ENCODE measurements at regions not wholly inside any gene's neighbourhood (a gene's known extent, or its start where the extent isn't known, plus 50 kb on each side); places are given as distances from the start of the nearest gene placed in this dataset.

- no peak for ATAC-seq
- H3K27me3 Mint-ChIP-seq = peaks cover 36% of the 10 kb centered on the region
- no peak overlapping the region for H3K27ac Mint-ChIP-seq
- no peak for DNase-seq
- no peak overlapping the region for H3K4me3 Mint-ChIP-seq
- no peaks in the 10 kb centered on the region for H3K4me1 Mint-ChIP-seq
- H3K9me3 Mint-ChIP-seq = peaks cover 5 to 12% of the 10 kb centered on the region in 2 donors
These were observed 173.2 kb upstream of the SOX4 start for GRCh38 chr6:21420146-21420878.

GRCh38 chr6:21420926-21421325, 172.6 kb upstream of the SOX4 start:
- Mint-ChIP-seq H3K4me3 (no peak overlapping the region), H3K9me3 (peaks cover 9 to 12% of the 10 kb centered on the region in 2 donors), H3K4me1 (no peaks in the 10 kb centered on the region), H3K27ac (no peak overlapping the region), H3K27me3 (peaks cover 36% of the 10 kb centered on the region)
- DNase-seq (no peak), ATAC-seq (no peak)

DNA sequence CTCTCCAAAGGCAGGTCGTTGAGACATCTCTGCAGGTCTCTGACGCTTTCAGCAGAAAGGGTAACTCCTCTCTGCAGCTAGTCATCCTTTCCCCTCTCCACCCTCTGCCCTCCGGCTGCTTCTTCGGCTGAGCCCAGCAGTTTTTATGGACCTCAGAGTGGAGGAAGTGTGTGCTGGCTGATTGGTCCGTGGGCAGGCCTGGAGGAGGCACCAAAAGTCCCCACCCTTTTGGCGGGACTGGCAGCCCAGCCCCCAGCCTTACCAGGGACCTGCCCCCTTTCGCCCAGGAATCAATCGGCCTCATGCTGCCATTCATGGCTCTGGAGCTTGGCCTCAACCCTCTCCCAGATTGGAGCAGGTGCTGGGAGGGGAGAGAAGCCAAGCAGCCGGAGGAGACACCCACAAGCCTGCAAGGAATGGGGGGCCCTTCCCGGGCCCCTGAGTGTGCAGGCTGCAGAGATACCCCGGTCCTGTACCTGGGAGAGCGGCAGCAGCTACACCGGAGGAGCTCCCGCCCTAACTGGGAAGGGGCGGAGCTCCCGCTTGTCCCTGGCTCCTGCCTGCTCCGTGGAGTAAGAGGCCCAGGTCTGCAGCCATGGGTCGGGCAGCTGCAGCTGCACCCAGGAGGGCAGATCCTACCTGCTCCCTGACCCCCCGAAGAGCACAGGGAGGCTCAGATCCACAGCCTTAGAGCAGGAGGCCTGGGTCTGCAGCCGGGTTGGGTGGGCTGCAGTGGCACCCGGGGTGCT, 170.3 kb upstream of the SOX4 start:
- DNase-seq (no peak), ATAC-seq (no peak)
- Mint-ChIP-seq H3K9me3 (peaks cover 16 to 17% of the 10 kb centered on the region in 2 donors), H3K4me3 (no peak overlapping the region), H3K27ac (no peak overlapping the region), H3K27me3 (peaks cover 28% of the 10 kb centered on the region), H3K4me1 (no peaks in the 10 kb centered on the region)

DNA sequence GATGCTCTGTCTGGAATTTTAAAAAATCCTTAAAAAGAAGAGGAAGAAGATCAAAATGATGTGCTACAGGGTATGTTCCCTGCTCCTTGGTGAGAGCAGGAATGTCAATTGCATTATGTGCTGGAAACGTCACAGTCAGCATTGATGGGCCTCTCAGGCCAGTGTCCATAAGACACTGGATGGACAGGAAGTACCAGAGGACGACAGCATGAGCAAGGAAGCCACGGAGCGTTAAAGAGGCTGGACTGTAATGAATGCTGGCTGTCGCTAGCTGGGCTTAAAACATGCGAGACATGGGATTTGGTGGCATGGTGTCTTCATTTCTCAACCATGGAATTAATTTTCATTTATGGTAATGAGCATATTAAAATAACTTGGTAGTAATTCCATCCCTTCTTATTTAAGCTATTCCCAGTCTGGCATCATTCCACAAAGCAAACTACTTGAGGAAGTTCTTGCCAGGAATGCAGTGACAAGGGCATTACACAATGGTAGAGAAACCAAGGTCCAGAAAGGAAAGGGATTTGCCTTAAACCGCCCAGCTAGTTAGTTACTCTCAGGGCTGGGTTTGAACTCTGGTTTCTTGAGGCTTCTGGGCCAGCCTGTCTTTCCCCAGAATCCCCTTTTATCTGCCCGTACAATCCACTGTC, 166.6 kb upstream of the SOX4 start:
- Mint-ChIP-seq H3K27me3 (peaks cover 26% of the 10 kb centered on the region), H3K9me3 (peaks cover 13 to 21% of the 10 kb centered on the region in 2 donors), H3K4me1 (no peaks in the 10 kb centered on the region), H3K27ac (no peak overlapping the region), H3K4me3 (no peak overlapping the region)
- DNase-seq (no peak), ATAC-seq (no peak)

DNA sequence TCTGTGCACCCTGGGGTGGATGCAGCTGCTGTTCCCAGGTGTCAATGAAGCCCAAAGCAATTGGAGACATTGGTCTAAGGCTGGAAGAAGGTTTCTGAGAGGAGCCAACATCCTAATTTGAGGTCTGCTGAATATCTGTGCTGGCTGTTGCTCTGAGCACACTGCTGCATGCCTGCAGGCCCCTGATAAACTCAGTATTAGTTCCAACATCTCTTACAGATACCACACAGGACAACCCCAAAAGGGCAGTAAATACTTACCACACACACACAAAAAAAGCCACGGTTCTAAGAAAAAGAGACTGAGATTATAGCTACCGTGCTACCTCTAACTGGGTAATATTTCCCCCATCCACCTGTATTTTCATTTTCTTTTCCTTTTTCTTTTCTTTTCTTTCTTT, 164.3 kb upstream of the SOX4 start:
- DNase-seq (no peak), ATAC-seq (no peak)
- no peaks in the 10 kb centered on the region for H3K4me1 Mint-ChIP-seq
- no peak overlapping the region for H3K4me3 Mint-ChIP-seq
- H3K9me3 Mint-ChIP-seq = peaks cover 11 to 19% of the 10 kb centered on the region in 2 donors
- peaks cover 33% of the 10 kb centered on the region for H3K27me3 Mint-ChIP-seq
- H3K27ac Mint-ChIP-seq = no peak overlapping the region

DNA sequence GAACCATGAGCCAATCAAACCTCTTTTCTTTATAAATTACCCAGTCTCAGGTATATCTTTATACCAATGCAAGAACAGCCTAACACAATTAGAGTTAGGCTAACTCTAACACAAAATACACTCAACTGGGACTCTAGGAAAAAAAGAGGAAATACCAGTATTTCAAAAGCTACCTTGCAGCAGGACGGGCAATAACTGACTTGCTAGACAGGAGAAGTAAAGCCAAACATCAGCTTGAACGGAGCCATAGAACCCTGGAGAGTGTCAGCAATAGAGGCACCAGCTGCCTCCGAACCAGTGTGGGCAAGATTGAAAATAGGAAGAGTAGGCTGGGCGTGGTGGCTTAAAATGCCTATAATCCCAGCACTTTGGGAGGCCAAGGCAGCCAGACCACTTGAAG, 162.0 kb upstream of the SOX4 start:
- ATAC-seq (no peak), DNase-seq (no peak)
- peaks cover 22% of the 10 kb centered on the region for H3K27me3 Mint-ChIP-seq
- peaks cover 2 to 5% of the 10 kb centered on the region in 2 donors for H3K9me3 Mint-ChIP-seq
- no peak overlapping the region for H3K27ac Mint-ChIP-seq
- no peak overlapping the region for H3K4me3 Mint-ChIP-seq
- no peaks in the 10 kb centered on the region for H3K4me1 Mint-ChIP-seq

GRCh38 chr6:21436625-21437024, 156.9 kb upstream of the SOX4 start:
- peaks cover 0 to under 1% of the 10 kb centered on the region in 2 donors for H3K9me3 Mint-ChIP-seq
- DNase-seq (no peak), ATAC-seq (no peak)
- H3K27me3 Mint-ChIP-seq = peaks cover 15% of the 10 kb centered on the region
- H3K4me1 Mint-ChIP-seq = peaks cover 17% of the 10 kb centered on the region
- no peak overlapping the region for H3K4me3 Mint-ChIP-seq
- no peak overlapping the region for H3K27ac Mint-ChIP-seq

GRCh38 chr6:21437581-21437980, 156.0 kb upstream of the SOX4 start:
- peaks cover 17% of the 10 kb centered on the region for H3K4me1 Mint-ChIP-seq
- ATAC-seq (no peak), DNase-seq (no peak)
- H3K4me3 Mint-ChIP-seq = peak overlapping the region in 1 of 2 donors; percentile 78
- no peak overlapping the region for H3K27ac Mint-ChIP-seq
- peaks cover 6% of the 10 kb centered on the region for H3K27me3 Mint-ChIP-seq
- H3K9me3 Mint-ChIP-seq = no peaks in the 10 kb centered on the region

DNA sequence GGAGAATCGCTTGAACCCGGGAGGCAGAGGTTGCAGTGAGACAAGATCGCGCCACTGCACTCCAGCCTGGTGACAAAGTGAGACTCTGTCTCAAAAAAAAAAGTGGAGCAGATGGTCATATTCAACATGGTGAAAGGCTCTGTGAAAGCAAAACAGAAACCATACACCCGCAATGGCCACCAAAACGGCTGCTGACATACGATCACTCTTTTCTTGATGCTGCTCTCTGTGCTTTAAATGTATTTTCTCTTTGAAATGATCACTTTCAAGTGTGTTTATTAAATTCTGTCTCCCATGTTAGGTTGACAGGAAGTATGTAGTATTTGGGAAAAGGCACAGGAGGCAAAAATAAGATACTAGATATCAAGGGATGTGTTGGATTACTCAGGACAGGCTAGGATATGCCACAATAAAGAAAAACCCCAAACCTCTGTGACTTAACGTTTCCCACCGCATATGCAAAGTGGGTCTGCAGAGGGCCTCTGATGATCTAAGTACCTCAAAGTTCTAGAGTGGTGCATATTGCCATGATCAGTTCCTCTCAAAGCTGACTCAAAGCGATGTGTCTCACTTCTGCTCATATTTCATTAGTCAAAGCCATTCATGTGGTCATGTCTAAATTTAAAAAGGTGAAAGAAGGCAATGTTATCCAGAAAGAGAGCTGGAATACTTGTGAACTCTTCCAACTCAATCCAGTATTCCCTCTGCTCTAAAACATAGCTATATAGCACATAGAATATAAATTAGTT, 155.1 kb upstream of the SOX4 start:
- ATAC-seq (peak; percentile 98), DNase-seq (peak; percentile 40 to 81)
- no peaks in the 10 kb centered on the region for H3K9me3 Mint-ChIP-seq
- H3K4me1 Mint-ChIP-seq = peaks cover 17% of the 10 kb centered on the region
- peak overlapping the region; percentile 57 to 78 for H3K4me3 Mint-ChIP-seq
- peak overlapping the region; percentile 48 to 94 for H3K27ac Mint-ChIP-seq
- H3K27me3 Mint-ChIP-seq = peaks cover 3% of the 10 kb centered on the region

DNA sequence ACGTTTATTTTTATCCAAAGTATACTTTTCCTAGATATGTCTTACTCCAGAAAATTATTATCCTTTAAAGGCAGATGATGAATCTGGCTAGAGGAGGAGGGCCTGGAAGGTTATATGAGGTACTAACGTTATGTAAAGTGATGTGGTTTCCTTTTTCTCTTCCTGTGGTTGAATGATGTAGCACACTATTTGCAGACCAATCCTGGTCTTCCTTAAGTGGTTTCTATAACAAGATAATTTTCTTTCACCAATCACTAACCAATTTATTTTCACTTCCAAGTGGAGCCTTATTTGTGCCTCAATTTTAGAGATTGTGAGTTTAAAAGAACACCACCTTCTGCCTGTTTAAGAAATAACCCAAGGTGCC, 154.6 kb upstream of the SOX4 start:
- no peak for DNase-seq
- ATAC-seq = peak; percentile 26
- Mint-ChIP-seq H3K27me3 (peaks cover 8% of the 10 kb centered on the region), H3K4me1 (peaks cover 17% of the 10 kb centered on the region), H3K27ac (no peak overlapping the region), H3K4me3 (peak overlapping the region in 1 of 2 donors; percentile 78), H3K9me3 (no peaks in the 10 kb centered on the region)

- Mint-ChIP-seq H3K4me1 (peaks cover 17% of the 10 kb centered on the region), H3K27ac (no peak overlapping the region), H3K4me3 (no peak overlapping the region), H3K27me3 (peaks cover 17% of the 10 kb centered on the region), H3K9me3 (no peaks in the 10 kb centered on the region)
- ATAC-seq (no peak), DNase-seq (no peak)
These were observed 152.2 kb upstream of the SOX4 start for GRCh38 chr6:21441386-21441785.

GRCh38 chr6:21442874-21443273, 150.7 kb upstream of the SOX4 start:
- no peak for ATAC-seq
- no peak overlapping the region for H3K4me3 Mint-ChIP-seq
- peaks cover 16% of the 10 kb centered on the region for H3K4me1 Mint-ChIP-seq
- no peaks in the 10 kb centered on the region for H3K9me3 Mint-ChIP-seq
- DNase-seq = no peak
- peaks cover 17% of the 10 kb centered on the region for H3K27me3 Mint-ChIP-seq
- no peak overlapping the region for H3K27ac Mint-ChIP-seq

DNA sequence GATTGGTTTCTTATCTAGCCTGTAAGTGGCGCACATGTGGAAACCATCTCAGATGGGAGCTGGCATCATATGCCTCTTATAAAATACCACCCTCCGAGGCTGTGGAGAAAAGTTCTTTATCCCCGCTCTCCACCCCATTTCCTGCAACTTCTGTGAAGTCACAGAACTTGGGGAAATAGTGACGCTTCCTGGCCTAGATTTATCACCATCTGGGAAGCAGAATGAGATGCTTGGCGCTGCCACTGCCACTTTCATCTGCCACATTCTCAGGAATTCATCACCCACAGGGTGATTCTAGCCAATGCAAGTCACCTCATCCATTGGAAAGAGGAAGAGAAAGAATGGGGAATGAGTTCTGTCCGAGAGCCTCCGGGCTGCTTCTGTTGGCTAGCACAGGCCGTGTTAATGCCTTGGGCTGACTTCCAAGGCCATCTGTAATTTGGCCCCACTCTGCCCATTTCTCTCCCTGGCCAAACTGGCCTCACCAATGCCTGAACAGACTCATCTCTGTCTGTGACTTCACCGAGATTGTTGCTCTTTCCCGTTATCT, 148.8 kb upstream of the SOX4 start:
- no peak overlapping the region for H3K27ac Mint-ChIP-seq
- H3K9me3 Mint-ChIP-seq = no peaks in the 10 kb centered on the region
- H3K27me3 Mint-ChIP-seq = peaks cover 24% of the 10 kb centered on the region
- no peaks in the 10 kb centered on the region for H3K4me1 Mint-ChIP-seq
- DNase-seq = no peak
- ATAC-seq = no peak
- H3K4me3 Mint-ChIP-seq = no peak overlapping the region

DNA sequence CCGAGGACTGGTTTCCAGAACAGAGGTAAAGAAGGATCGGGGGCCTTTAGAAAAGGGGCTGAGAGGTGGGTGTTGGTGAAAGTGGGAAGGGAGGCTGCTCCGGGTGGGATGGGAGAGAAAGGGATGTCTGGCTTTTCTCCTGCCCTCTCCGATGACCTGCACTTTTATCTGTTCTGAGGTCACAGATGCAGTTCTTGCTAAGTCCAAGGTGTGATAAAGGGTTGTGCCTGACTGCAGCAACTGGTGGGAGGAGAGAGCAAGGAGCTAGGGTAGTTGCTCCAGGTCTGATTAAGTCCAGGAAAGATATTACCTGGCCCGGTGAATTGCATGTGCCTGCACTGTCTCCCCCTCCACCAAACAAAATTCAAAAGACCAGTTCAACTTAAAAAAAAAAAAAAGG, 145.6 kb upstream of the SOX4 start:
- no peak overlapping the region for H3K4me3 Mint-ChIP-seq
- ATAC-seq (no peak), DNase-seq (no peak)
- H3K9me3 Mint-ChIP-seq = no peaks in the 10 kb centered on the region
- no peaks in the 10 kb centered on the region for H3K4me1 Mint-ChIP-seq
- H3K27me3 Mint-ChIP-seq = peaks cover 24% of the 10 kb centered on the region
- H3K27ac Mint-ChIP-seq = no peak overlapping the region

DNA sequence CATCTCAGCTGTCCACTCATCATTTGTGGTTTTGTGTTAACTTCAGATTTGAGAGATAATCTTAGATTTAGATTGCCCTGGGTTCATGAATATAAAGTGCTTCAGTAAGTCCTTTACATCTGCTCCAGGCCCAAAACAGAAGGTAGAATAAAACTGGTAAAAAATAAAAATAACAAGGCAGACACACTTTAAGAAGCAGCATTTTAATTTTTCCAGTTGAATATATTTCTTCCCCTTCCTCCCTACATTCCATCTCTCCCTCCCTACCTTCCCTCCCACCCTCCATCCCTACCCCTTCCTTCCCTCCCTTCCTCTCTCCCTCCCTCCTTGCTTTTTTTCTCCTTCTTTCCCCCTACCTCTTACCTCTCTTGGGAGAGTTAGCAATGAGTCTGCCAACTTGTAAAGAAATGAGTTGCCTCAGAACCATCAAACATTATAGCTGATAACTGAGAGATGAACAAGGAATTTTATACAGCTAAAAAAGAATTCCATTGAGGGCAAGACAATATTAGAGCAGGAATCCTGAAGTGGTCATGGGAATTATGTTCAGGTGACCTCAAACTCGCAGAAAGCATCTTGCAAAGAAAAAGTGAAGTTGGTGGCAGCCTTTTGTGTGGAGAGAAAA, 145.0 kb upstream of the SOX4 start:
- Mint-ChIP-seq H3K4me3 (no peak overlapping the region), H3K4me1 (no peaks in the 10 kb centered on the region), H3K27ac (no peak overlapping the region), H3K27me3 (peaks cover 19% of the 10 kb centered on the region), H3K9me3 (no peaks in the 10 kb centered on the region)
- no peak for ATAC-seq
- DNase-seq = no peak
